ENCODE measurements at regions not wholly inside any gene's neighbourhood (a gene's known extent, or its start where the extent isn't known, plus 50 kb on each side); places are given as distances from the start of the nearest gene placed in this dataset.

GRCh38 chr5:135271533-135272310 lies 127.3 kb downstream of the MACROH2A1 start:
- no TSS peak for BruUV-seq (replicated peaks)
- H3K79me2 ChIP-seq (ENCODE audit: insufficient read depth, low read length) = no peaks in the 10 kb centered on the region
- H3K27ac ChIP-seq (ENCODE audit: extremely low read length, insufficient read depth, low read length) = no peak overlapping the region
- POLR2A ChIA-PET = interaction anchor here (4.0 kb wide), 1 partner anchor 8 kb away, joined by 29 read pairs; no protein-coding TSS in a partner anchor
- no peak overlapping the region for H3K4me2 ChIP-seq (ENCODE audit: low read depth, low read length)
- intact Hi-C loops (cut with micrococcal nuclease; ENCODE audit: unreplicated experiment) = no loop called here
- no peak overlapping the region for H3K9ac ChIP-seq (ENCODE audit: insufficient read depth, low read depth, low read length)
- in situ Hi-C loops (cut with HindIII; ENCODE audit: extremely low pct_ligation_motif_present, low pct_unique_long_range_greater_than_20kb) = no loop called here
- H3K4me1 ChIP-seq (ENCODE audit: insufficient read depth, low read length) = peaks cover 36% of the 10 kb centered on the region
- ATAC-seq = peak; percentile 50
- H3K4me3 ChIP-seq (replicated peaks in 1 of 3; ENCODE audit: insufficient read depth in 1 of 3, low read depth in 2 of 3, low read length in 3 of 3) = no peak overlapping the region
- H3K36me3 ChIP-seq (replicated peaks in 1 of 2; ENCODE audit: control insufficient read depth in 1 of 2, insufficient read depth in 2 of 2, low read length in 2 of 2) = no peaks in the 10 kb centered on the region
- no peaks in the 10 kb centered on the region for H3K27me3 ChIP-seq (ENCODE audit: control insufficient read depth in 1 of 2, insufficient read depth in 2 of 2, low read length in 2 of 2)
- 76% methylated on average over 12 of the region's 14 CpGs for WGBS (ENCODE audit: low lambda C conversion rate)
- CTCF ChIA-PET (ENCODE audit: low intra/inter-chr PET ratio, low total read pairs) = no interaction called here
- peak; percentile 53 for FAIRE-seq
- H4K20me1 ChIP-seq (ENCODE audit: insufficient read depth, low read length) = no peaks in the 10 kb centered on the region
- DNase-seq (ENCODE audit: low spot score) = peak; percentile 29
- H2AFZ ChIP-seq (ENCODE audit: low read length) = no peak overlapping the region
- no peaks in the 10 kb centered on the region for H3K9me3 ChIP-seq (ENCODE audit: low read length)
- TF ChIP-seq ZFP1 (CRISPR knock-in tag; IDR thresholded peaks at IDR 0.05) (no peak), POGZ (CRISPR knock-in tag; IDR thresholded peaks at IDR 0.05) (no peak), ZBTB33 (CRISPR knock-in tag; IDR thresholded peaks at IDR 0.05) (peak; percentile 87), SMAD9 (CRISPR knock-in tag; IDR thresholded peaks at IDR 0.05) (no peak), THAP9 (CRISPR knock-in tag; IDR thresholded peaks at IDR 0.05; ENCODE audit: borderline replicate concordance) (no peak), NPAS2 (CRISPR knock-in tag; IDR thresholded peaks at IDR 0.05; ENCODE audit: borderline replicate concordance) (no peak), NR2F2 (IDR thresholded peaks at IDR 0.05; ENCODE audit: borderline replicate concordance, low read depth) (no peak), ZNF576 (CRISPR knock-in tag; IDR thresholded peaks at IDR 0.05) (no peak), ZNF275 (CRISPR knock-in tag; IDR thresholded peaks at IDR 0.05; ENCODE audit: borderline replicate concordance) (no peak), IRF2 (CRISPR knock-in tag; IDR thresholded peaks at IDR 0.05) (no peak), ZNF33B (CRISPR knock-in tag; IDR thresholded peaks at IDR 0.05) (no peak), HNF4G (IDR thresholded peaks at IDR 0.05; ENCODE audit: borderline replicate concordance, low read depth, low read length) (peak; percentile 47; the same call in 1 of the 2 replicates), HNF4G (CRISPR knock-in tag; IDR thresholded peaks at IDR 0.05; ENCODE audit: borderline replicate concordance, low read depth) (no peak), ZNF558 (CRISPR knock-in tag; IDR thresholded peaks at IDR 0.05; ENCODE audit: borderline replicate concordance) (no peak), ZBTB7A (CRISPR knock-in tag; IDR thresholded peaks at IDR 0.05) (no peak)

Measured in HepG2 (cell line).